HG03565 (cell line): ENCODE measurements at regions not wholly inside any gene's neighbourhood (a gene's known extent, or its start where the extent isn't known, plus 50 kb on each side); places are given as distances from the start of the nearest gene placed in this dataset.
"Not testable (repeated sequence)": the region's sequence is repeated elsewhere in the genome, so short reads cannot be mapped to it uniquely, and the experiment has no call there.

Experiments used
- ATAC-seq: cut with Tn5 transposase; IDR thresholded peaks from one replicate; pipeline ENCODE4 v1.9.1; 2021; ENCODE audit warnings: mild to moderate bottlenecking, moderate library complexity; ENCODE audit not compliant: unreplicated experiment

DNA sequence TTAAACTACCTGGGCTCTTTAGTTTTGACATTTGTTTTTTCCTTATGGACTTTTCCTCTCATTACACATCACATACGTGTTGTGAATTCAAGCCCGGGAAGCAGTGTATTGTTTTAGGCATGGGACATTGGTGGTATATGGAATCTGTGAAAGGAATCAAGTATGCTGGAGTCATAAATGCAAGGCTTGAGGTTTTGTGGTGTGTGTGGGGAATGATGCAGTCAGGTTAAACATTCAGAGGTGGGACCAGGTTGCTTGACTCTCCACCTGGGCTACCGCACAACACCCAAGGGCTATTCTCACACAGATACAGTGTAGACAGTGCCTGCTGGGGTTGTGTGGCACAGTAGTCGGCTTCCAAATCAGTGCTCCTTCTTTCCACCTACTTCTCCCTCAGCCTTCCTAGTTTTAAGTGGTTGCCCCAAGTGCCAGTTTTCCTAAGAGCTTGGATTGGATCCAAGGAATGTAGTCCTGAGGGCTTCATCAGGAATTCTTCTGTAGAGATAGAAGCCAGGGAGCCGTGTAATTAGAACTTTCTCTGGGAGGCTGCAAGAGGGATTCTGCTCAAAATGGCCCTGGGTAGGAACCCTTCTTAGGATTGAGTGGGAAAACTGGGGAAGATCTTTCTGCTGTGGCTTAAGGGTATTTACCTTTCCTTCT, 243.7 kb downstream of the C12orf75 start:
- no peak for ATAC-seq

DNA sequence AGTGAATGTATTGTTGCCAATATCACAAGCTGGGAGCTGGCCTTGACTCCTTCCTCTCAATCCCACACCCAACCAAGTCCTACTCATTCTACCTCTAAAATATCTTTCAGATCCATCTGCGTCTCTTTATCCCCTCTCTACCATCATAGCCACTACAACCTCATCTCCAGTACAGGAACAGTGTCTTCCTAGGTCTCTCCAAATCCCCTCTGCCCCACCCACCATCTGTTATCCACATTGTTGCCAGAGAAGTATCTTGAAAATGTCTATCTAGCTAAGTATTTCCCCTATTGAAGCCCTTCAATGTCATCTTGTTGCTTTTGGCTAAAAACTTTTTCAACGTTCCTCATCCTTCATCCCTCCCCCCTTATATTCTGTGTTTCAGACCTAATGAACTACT, 244.7 kb downstream of the C12orf75 start:
- ATAC-seq: no peak

DNA sequence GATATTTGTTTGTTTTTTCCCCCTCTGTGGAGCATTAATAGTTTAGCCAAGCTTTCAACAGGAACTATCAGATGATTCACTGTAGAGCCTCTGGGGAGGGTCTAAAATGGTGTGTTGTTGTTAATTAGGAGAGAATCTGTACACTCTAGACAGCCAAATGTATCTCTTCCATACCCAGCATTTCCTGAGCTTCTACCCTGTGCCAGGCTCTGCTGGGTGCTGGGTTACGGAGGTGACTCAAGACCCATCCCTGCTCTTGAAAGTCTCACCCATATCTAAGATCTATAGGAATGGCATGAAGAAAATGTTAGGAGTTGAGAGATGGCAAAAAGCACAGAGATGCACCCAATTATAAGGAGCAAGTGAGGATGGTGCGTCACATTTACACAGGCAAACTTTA, 245.8 kb downstream of the C12orf75 start:
- ATAC-seq: no peak

DNA sequence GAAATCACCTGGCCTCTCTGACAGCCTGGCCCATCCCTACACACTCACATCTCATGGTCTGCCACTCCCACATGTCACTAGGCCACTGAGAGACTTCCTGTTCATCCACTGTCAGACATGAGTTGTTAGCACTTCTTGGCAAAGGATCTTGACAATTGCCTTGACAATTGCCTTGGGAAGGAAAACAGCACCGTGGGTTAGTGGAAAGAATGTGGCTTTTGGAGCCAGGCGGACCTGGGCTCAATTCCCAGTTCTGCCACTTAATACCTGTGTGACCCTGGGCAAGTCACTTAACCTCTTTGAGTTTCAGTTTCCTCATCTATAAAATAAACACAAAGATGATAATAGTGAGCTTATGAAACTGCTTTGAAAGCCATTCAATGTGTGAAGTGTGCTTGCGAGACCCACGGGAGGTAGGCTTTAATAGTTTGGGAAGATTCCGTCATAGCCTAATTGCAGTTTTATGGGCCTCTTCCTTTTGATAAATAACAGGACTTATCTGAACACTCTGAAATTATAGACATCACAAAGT, 250.4 kb downstream of the C12orf75 start:
- no peak for ATAC-seq

DNA sequence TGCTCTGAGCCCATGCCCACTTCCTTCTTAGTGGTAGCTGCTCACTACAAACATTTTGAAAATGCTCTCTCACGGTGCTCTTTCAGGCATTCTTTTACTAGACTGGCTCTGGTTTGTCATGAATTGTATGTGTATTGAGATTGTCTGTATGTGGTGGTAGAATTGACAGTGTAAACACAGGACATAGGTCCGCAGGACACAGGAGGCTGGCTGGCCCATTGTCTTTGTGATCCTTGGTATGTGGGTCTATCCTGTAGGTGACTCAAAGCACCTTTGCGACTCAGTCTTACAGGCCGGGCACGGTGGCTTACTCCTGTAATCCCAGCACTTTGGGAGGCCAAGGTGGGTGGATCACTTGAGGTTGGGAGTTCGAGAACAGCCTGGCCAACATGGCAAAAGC, 250.9 kb downstream of the C12orf75 start:
- ATAC-seq: no peak

DNA sequence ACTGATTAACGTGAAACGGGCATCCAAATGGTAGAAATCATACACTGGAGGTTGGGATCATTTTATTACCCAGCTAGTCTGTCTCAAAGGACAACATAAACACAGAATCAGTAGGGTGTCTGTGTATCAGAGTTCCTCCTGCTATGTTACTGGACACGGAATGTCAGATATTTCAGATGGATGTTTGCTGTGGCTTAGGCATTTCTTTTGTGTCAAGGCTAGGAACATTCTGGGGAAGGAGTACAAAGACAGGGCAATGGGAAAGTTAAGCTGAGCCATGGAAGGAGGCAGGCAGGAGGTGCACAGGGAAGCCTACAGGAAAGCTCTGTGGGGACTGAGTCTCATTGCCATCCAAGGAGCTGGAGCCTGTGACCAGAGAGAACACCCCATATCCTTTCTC, 254.6 kb downstream of the C12orf75 start:
- no peak for ATAC-seq

DNA sequence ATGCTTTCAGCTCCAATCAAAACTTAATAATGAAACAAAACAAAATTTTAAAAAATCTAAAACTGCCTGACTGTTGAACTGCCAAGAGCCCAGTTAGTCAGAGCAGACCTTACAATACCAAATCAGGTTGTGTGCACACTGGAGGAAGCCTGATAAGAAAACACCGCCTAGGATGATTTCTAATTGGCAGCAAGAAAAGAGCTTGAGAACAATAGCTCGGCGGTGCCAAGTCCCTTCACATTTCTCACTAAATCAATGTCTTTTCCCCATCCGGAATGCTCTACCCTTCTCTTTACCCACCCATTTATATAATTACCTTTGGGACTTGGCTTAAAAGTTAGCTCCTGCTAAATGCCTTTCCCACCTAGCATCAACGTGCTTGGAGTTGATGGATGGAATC, 256.7 kb downstream of the C12orf75 start:
- ATAC-seq: no peak

DNA sequence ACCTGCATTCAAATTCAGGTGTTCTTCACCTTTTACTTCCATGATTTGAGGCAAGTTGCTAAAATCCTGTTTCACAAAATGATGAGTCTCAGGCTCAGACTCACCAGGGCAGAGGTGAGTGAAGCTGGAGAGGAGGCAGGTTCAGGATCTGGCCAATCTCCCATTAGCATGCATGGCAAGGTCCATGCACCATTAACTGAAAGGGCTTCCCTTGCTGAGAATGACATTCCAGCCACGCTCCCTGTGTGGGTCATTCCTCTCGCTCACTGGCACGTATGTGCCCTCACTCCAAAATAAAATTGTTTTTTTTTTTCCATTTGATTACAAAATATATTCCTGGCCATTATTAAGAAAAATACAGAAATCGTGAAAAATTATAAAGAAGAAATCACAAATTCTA, 257.6 kb downstream of the C12orf75 start:
- no peak for ATAC-seq

DNA sequence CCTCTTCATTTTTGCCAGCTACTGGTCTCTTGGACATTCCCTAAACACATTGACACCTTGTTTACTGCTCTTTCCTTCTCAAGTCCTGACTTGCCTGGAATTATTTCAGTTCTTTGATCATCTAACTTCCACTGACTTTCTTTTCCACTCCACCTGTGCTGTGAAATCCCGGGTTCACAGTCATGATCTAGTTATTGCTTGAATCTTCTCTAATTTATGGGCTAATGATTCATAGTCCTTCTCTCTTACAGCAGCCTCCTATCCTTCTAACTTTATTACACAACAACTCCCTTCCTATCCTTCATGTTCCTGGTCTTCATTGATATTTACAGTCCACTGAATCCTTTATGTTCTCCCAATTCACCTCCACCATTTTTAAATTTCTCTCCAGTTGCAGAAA, 260.1 kb downstream of the C12orf75 start:
- ATAC-seq: no peak

DNA sequence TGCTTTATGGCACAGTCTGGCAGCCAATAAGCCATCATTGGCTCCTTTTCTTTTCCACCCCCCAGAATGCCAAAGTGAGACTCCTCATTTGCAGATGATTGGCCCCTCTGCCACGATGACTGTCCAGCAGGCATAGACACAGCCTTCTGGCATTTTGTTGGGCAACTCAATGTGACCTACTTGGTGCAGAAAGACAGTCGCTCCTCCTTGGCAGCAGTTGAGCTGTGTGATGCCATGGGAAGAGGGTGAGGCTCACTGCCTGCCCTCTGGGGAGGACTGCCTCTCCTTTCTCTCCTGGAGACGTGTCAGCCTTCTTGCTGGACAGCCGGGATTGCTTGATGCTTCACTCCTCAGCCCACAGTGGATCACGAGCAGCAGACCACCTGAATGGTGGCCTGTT, 264.9 kb downstream of the C12orf75 start:
- ATAC-seq: no peak

DNA sequence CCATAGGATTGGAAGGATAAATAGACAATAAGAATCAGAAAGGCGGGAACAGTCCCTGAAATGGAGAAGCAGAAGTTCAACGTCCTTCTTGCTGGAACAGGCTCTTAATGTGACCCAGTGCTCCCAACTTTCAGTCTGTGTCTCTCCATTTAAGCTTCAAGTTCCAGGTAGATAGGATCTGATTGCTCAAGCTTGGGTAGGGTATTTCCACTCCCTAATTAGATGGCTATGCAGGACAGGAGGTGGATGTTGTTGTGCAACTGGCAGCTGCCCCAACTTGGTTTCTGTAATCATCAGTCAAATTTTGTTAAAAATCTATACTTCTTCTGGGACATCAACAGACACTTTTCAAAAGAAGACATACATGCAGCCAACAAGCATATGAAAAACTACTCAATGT, 266.2 kb downstream of the C12orf75 start:
- ATAC-seq: no peak

DNA sequence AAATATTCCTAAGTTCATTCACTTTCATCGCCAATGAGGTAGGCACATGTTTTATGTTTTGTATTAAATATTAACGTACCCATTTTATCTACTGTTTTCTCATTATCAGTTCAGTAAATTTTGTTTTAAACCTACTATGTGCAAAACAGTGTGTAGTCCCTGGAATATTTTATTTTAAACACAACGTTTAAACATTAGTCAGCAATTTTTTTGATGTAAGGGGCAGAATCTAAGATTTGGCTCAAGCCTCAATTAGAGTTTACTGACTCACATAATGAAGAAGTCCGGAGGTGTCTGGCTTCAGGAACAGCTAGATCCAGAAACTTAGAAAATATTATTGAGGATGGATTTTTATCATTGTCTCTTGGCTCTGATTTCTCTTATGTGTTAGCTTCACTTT, 267.5 kb downstream of the C12orf75 start:
- ATAC-seq: no peak

DNA sequence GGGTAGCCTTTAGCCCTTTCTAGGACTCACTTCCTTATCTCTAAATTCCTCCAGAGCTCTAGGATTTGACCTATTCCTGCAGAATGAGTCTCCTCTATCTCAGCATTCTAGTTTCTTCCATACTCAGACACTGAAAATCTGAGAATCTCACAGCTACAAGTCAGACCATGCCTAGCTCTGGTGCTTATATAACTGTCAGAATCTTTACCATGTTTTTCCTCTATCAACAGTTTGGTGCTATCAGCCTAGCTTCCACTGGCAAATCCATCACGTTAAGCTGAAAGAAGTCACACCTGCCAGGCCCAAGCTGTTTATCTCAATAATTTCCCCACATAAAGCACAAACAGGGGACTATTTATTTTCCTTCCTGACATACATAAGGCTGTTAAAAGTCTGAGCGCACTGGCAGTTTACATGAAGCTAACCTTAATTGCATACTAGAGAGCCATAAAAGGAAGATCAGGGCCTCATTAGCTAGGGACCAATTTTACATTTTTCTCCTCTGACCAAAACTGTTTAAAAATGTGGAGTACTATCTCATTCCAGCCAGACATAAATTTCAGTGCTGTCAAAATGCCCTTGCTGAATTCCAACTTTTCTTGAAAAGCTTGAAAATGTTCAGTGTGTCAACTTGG, 270.5 kb downstream of the C12orf75 start:
- ATAC-seq: no peak

DNA sequence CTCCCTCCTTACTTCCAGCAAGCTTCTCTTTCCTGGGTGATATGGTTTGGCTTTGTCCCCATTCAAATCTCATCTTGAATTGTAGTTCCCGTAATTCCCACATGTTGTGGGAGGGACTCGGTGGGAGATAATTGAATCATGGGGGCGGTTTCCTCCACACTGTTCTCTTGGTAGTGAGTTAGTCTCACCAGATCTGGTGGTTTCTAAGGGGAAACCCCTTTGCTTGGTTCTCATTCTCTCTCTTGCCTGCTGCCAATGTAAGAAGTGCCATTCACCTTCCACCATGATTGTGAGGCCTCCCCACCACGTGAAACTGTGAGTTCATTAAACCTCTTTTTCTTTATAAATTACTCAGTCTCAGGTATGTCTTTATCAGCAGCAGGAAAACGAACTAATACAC, 271.8 kb downstream of the C12orf75 start:
- ATAC-seq: not testable (repeated sequence)

DNA sequence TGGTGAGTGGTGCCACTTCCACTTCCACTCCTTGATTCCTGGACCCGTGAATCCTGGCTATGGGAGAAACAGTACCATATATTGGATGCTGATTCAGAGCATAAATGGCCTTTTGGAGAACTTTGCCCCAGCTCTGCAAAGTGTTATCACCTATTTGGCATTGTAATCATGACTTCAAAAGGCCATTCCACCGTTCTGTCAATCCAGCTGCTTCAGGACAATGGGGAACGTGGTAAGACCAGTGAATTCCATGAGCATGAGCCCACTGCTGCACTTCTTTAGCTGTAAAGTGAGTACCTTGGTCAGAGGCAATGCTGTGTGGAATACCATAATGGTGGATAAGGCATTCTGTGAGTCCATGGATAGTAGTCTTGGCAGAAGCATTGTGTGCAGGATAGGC, 273.8 kb downstream of the C12orf75 start:
- not testable (repeated sequence) for ATAC-seq

DNA sequence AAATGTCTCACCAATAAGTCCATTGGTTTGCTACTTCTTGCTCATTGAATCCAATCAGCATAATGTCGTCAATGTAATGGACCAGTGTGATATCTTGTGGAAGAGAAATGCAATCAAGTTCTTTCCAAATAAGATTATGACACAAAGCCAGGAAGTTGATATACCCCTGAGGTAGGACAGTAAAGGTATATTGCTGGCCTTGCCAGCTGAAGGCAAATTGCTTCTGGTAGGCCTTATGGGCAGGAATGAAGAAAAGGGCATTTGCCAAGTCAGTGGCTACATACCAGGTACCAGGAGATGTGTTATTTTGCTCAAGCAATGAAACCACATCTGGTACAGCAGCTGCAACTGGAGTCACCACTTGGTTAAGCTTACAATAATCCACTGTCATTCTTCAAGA, 276.1 kb downstream of the C12orf75 start:
- not testable (repeated sequence) for ATAC-seq

DNA sequence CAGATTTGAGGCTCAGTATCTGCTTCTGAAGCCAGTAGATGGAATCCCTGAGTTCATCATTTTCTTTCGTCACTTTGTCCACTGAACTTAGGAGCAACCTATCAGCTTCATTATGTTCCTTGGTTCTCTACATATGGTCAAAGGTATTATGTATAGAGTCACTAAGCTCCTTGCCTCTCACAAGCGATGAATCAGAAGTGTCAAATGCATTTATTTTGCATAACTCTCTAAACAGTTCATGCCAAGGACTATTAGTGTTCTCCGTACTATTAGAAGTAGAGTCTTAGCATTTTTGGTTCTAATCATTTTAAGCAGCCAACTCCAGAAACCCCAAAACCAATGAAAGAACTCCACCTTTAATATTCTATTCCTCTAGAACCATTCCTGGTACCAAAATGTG, 278.5 kb downstream of the C12orf75 start:
- ATAC-seq: not testable (repeated sequence)

DNA sequence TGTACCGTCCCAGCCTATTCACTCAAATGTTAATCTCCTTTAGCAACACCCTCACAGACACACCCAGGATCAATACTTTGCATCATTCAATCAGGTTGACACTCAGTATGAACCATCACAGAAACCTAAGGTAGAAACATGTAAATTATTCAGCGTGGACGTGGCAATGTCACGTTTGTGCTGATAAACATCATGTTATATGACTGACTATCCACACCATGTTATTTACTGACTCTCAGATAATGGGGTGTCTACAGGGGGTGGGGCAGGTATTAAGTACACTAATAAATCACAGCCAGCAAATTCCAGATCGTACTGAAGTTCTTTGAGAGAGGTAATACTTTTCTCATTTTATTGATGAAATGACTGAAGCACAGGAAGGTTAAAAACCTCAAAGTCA, 280.0 kb downstream of the C12orf75 start:
- no peak for ATAC-seq

DNA sequence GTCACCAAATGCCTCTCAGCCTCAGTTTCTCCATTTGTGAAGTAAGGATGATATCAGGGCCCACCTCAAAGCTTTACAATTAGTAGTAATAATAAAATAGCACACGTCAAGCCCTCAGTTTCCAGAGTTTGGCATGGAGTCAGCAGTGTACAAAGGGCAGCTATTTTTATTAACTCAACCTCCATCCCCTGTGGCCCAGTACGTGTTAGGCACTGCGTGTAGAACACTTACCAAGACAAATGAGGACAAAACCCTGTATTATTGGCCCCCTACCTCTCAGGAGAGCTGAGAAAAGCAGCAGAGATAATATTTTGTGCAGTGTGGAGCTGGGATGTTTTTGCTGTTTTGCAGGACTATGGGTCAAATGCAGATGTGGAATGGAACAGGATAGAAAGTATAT, 280.8 kb downstream of the C12orf75 start:
- no peak for ATAC-seq

DNA sequence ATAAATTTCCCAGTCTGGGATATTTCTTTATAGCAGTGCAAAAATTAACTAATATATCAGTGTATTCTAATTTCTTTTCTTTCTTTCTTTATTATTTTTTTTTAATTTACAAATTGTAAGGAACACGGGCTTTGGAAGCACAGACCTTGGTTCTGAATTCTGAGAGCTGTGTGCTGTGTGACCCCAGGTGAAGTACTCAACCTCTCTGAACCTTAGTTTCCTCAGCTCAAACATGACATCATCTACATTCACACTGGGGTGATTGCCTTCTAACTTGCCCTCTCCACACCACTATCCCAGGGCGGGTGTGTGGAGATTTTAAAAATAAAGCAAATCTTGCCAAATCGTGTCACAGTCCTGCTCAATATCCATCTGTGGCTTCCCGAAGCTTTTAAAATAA, 282.8 kb downstream of the C12orf75 start:
- ATAC-seq: no peak

DNA sequence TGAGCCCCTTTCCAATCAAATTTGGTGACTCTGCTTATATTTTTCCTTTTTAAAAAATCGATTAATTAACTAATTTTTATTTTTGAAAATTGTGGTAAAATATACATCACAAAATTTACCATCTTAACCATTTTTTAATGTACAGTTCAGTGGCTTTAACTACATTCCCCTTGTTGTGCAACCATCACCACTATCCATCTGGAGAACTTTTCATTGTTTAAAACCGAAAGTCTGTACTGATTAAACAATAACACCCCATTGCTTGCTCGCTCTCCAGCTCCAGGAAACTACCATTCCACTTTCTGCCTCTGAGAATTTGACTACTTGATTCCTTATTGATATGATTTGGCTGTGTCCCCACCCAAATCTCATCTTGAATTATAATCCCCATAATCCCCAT, 283.4 kb downstream of the C12orf75 start:
- no peak for ATAC-seq

DNA sequence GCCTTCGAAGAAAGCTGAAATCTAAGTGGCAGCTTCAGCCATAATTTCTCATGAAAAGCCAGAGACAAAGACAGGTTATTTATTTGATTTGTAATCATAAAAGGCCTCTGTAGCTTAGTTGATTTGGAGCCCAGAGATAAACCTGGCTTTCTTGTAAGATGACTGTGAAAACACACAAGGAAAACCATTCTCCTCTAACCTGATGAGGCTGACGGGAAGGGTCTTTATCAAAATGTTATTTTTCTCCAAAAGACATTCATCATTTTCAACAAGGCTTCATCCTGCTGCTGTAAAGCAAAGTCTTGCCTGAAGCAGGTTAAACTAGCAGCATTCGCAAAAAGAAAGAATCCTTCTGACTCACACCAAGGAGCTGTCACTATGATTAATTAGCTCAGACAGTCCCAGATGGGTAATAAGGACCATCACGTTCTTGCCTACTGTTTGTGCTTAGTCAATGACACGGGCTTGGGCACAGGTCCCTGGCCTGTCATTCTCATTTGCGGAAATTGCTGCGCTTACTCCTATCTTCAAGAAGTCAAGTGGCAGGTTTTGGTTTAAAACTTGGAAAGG, 286.6 kb downstream of the C12orf75 start:
- ATAC-seq: no peak
